Mesothelial cell of epicardium (in vitro differentiated cells): ENCODE measurements at regions not wholly inside any gene's neighbourhood (a gene's known extent, or its start where the extent isn't known, plus 50 kb on each side); places are given as distances from the start of the nearest gene placed in this dataset.

ENCODE experiments used
- DNase-seq, 2 experiments: peaks; one replicate each; pipeline ENCODE4 v3.0.0; 2021; ENCODE audit warnings: low spot score in 2 of 2; ENCODE audit not compliant: unreplicated experiment in 2 of 2
- H3K27ac Mint-ChIP-seq: 2 replicates; pipeline ENCODE4 v1.8.0; 2021; ENCODE audit warnings: mixed read lengths
- H3K27me3 Mint-ChIP-seq: 2 replicates; pipeline ENCODE4 v1.8.0; 2021; ENCODE audit warnings: low read depth, mixed read lengths
- H3K36me3 Mint-ChIP-seq: 2 replicates; pipeline ENCODE4 v1.8.0; 2021; ENCODE audit warnings: mixed read lengths
- H3K4me1 Mint-ChIP-seq: 2 replicates; pipeline ENCODE4 v1.8.0; 2021; ENCODE audit warnings: mixed read lengths
- H3K4me3 Mint-ChIP-seq: 2 replicates; pipeline ENCODE4 v1.8.0; 2021; ENCODE audit warnings: mild to moderate bottlenecking, moderate library complexity, mixed read lengths
- H3K9me3 Mint-ChIP-seq: 2 replicates; pipeline ENCODE4 v1.8.0; 2021; ENCODE audit warnings: mixed read lengths
- CTCF ChIP-seq: fragments of 200-600 bp; sonication (generic); IDR thresholded peaks from one replicate; pipeline ENCODE4 v1.5.0; 2021; ENCODE audit warnings: antibody characterized with exemption; ENCODE audit not compliant: unreplicated experiment

- H3K36me3 Mint-ChIP-seq, result no peaks in the 10 kb centered on the region
- H3K27ac Mint-ChIP-seq, result no peak overlapping the region
- H3K9me3 Mint-ChIP-seq, result no peaks in the 10 kb centered on the region
- DNase-seq, result no peak
- no peak overlapping the region for H3K4me3 Mint-ChIP-seq
- H3K4me1 Mint-ChIP-seq, result peaks cover 23% of the 10 kb centered on the region
- H3K27me3 Mint-ChIP-seq, result peaks cover 23% of the 10 kb centered on the region
- TF ChIP-seq CTCF, result no peak
Observed at GRCh38 chr19:32266460-32266859, 79.0 kb upstream of the ZNF507 start.

GRCh38 chr19:32268381-32268780, 77.0 kb upstream of the ZNF507 start:
- Mint-ChIP-seq H3K4me1 (peaks cover 23% of the 10 kb centered on the region), H3K9me3 (peaks cover under 1% of the 10 kb centered on the region), H3K4me3 (no peak overlapping the region), H3K27ac (no peak overlapping the region), H3K27me3 (peaks cover 19% of the 10 kb centered on the region), H3K36me3 (no peaks in the 10 kb centered on the region)
- no peak for TF ChIP-seq CTCF
- no peak for DNase-seq

GRCh38 chr19:32269831-32270230, 75.6 kb upstream of the ZNF507 start:
- peaks cover 12% of the 10 kb centered on the region for H3K9me3 Mint-ChIP-seq
- no peak overlapping the region for H3K4me3 Mint-ChIP-seq
- no peak overlapping the region for H3K27ac Mint-ChIP-seq
- peaks cover 16% of the 10 kb centered on the region for H3K27me3 Mint-ChIP-seq
- no peak for TF ChIP-seq CTCF
- H3K36me3 Mint-ChIP-seq, result no peaks in the 10 kb centered on the region
- no peak for DNase-seq
- H3K4me1 Mint-ChIP-seq, result peaks cover 25% of the 10 kb centered on the region

- Mint-ChIP-seq H3K36me3 (no peaks in the 10 kb centered on the region), H3K4me3 (no peak overlapping the region), H3K27ac (no peak overlapping the region), H3K9me3 (peaks cover 14% of the 10 kb centered on the region), H3K27me3 (peaks cover 22% of the 10 kb centered on the region), H3K4me1 (peaks cover 6% of the 10 kb centered on the region)
- no peak for TF ChIP-seq CTCF
- no peak for DNase-seq
Observed at GRCh38 chr19:32273483-32273882, 71.9 kb upstream of the ZNF507 start.

GRCh38 chr19:32287086-32287485, 58.3 kb upstream of the ZNF507 start:
- Mint-ChIP-seq H3K9me3 (no peaks in the 10 kb centered on the region), H3K4me1 (peaks cover 7% of the 10 kb centered on the region), H3K36me3 (no peaks in the 10 kb centered on the region), H3K27ac (no peak overlapping the region), H3K27me3 (peaks cover 40% of the 10 kb centered on the region), H3K4me3 (no peak overlapping the region)
- no peak for TF ChIP-seq CTCF
- DNase-seq, result no peak

GRCh38 chr19:32287811-32288227, 57.6 kb upstream of the ZNF507 start:
- no peak for DNase-seq

More at GRCh38 chr19:32287811-32288227, 57.6 kb upstream of the ZNF507 start:
- Mint-ChIP-seq H3K4me3 (no peak overlapping the region), H3K4me1 (peaks cover 7% of the 10 kb centered on the region), H3K36me3 (no peaks in the 10 kb centered on the region), H3K27me3 (peaks cover 34% of the 10 kb centered on the region), H3K27ac (no peak overlapping the region), H3K9me3 (no peaks in the 10 kb centered on the region)
- TF ChIP-seq CTCF, result no peak
